ENCODE measurements at regions not wholly inside any gene's neighbourhood (a gene's known extent, or its start where the extent isn't known, plus 50 kb on each side); places are given as distances from the start of the nearest gene placed in this dataset.

- TF ChIP-seq CTCF (IDR thresholded peaks at IDR 0.05; ENCODE audit: low read depth, low read length) (no peak), MAX (IDR thresholded peaks at IDR 0.05; ENCODE audit: low read depth, low read length) (no peak), MYC (IDR thresholded peaks at IDR 0.05; ENCODE audit: low read depth, low read length) (no peak)
Observed at GRCh38 chr4:79233820-79234219, 92.0 kb downstream of the NAA11 start.

Data from NB4 (cell line).